ENCODE measurements at regions not wholly inside any gene's neighbourhood (a gene's known extent, or its start where the extent isn't known, plus 50 kb on each side); places are given as distances from the start of the nearest gene placed in this dataset.

- no peaks in the 10 kb centered on the region for H3K9me3 ChIP-seq (ENCODE audit: low read length)
- intact Hi-C loops (cut with micrococcal nuclease) = no loop called here
- DNase-seq = no peak
- TF ChIP-seq EZH2phosphoT487 (IDR thresholded peaks at IDR 0.05; ENCODE audit: borderline replicate concordance, low read length) (no peak), EZH2 (IDR thresholded peaks at IDR 0.05; ENCODE audit: low read length, unreplicated experiment) (no peak)
- no peaks in the 10 kb centered on the region for H3K36me3 ChIP-seq (ENCODE audit: low read depth, low read length)
- H3K4me1 ChIP-seq (ENCODE audit: insufficient read depth, low read length) = peaks cover 11% of the 10 kb centered on the region
- H3K4me3 ChIP-seq (ENCODE audit: low read length) = no peak overlapping the region
- no peak overlapping the region for H3K27ac ChIP-seq (ENCODE audit: low read length)
- no peak for ATAC-seq
- CTCF ChIA-PET = no interaction called here
- no peaks in the 10 kb centered on the region for H4K20me1 ChIP-seq (ENCODE audit: low read length)
- BruUV-seq (replicated peaks) = no TSS peak
- H3K9me2 ChIP-seq (replicated peaks; ENCODE audit: low read length) = no peaks in the 10 kb centered on the region
- no peak overlapping the region for H2AFZ ChIP-seq (ENCODE audit: low read length)
- H3K79me2 ChIP-seq (ENCODE audit: low read length) = no peaks in the 10 kb centered on the region
- POLR2A ChIA-PET (ENCODE audit: unreplicated experiment) = no interaction called here
- H3F3A ChIP-seq (ENCODE audit: low read length, unreplicated experiment) = no peaks in the 10 kb centered on the region
- H3K27me3 ChIP-seq (ENCODE audit: low read length) = no peaks in the 10 kb centered on the region
- H3K4me2 ChIP-seq (ENCODE audit: low read length) = no peak overlapping the region
- no peak overlapping the region for H3K9ac ChIP-seq (ENCODE audit: low read length)
Observed at GRCh38 chr1:56073614-56074006, 505.8 kb downstream of the PLPP3 start.

GRCh38 chr1:56073206-56073605 is 506.2 kb downstream of the PLPP3 start:
- no peaks in the 10 kb centered on the region for H3K79me2 ChIP-seq (ENCODE audit: low read length)
- H3K4me2 ChIP-seq (ENCODE audit: low read length) = no peak overlapping the region
- H3K9me2 ChIP-seq (replicated peaks; ENCODE audit: low read length) = no peaks in the 10 kb centered on the region
- no peaks in the 10 kb centered on the region for H3K9me3 ChIP-seq (ENCODE audit: low read length)
- intact Hi-C loops (cut with micrococcal nuclease) = no loop called here
- BruUV-seq (replicated peaks) = no TSS peak
- TF ChIP-seq EZH2phosphoT487 (IDR thresholded peaks at IDR 0.05; ENCODE audit: borderline replicate concordance, low read length) = no peak
- TF ChIP-seq, protein P1, sequence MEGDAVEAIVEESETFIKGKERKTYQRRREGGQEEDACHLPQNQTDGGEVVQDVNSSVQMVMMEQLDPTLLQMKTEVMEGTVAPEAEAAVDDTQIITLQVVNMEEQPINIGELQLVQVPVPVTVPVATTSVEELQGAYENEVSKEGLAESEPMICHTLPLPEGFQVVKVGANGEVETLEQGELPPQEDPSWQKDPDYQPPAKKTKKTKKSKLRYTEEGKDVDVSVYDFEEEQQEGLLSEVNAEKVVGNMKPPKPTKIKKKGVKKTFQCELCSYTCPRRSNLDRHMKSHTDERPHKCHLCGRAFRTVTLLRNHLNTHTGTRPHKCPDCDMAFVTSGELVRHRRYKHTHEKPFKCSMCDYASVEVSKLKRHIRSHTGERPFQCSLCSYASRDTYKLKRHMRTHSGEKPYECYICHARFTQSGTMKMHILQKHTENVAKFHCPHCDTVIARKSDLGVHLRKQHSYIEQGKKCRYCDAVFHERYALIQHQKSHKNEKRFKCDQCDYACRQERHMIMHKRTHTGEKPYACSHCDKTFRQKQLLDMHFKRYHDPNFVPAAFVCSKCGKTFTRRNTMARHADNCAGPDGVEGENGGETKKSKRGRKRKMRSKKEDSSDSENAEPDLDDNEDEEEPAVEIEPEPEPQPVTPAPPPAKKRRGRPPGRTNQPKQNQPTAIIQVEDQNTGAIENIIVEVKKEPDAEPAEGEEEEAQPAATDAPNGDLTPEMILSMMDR (conservative IDR thresholded peaks at IDR 0.05; ENCODE audit: low read depth, low read length) = no peak
- TF ChIP-seq EZH2 (IDR thresholded peaks at IDR 0.05; ENCODE audit: low read length, unreplicated experiment) = no peak
- H3K4me1 ChIP-seq (ENCODE audit: insufficient read depth, low read length) = peaks cover 15% of the 10 kb centered on the region
- no peaks in the 10 kb centered on the region for H4K20me1 ChIP-seq (ENCODE audit: low read length)
- no peaks in the 10 kb centered on the region for H3K27me3 ChIP-seq (ENCODE audit: low read length)
- ATAC-seq = no peak
- ChIA-PET CTCF (no interaction called here), POLR2A (ENCODE audit: unreplicated experiment) (no interaction called here)
- H2AFZ ChIP-seq (ENCODE audit: low read length) = no peak overlapping the region
- H3K36me3 ChIP-seq (ENCODE audit: low read depth, low read length) = no peaks in the 10 kb centered on the region
- H3K4me3 ChIP-seq (ENCODE audit: low read length) = no peak overlapping the region
- no peak overlapping the region for H3K27ac ChIP-seq (ENCODE audit: low read length)
- H3K9ac ChIP-seq (ENCODE audit: low read length) = no peak overlapping the region
- no peaks in the 10 kb centered on the region for H3F3A ChIP-seq (ENCODE audit: low read length, unreplicated experiment)
- DNase-seq = no peak

DNA sequence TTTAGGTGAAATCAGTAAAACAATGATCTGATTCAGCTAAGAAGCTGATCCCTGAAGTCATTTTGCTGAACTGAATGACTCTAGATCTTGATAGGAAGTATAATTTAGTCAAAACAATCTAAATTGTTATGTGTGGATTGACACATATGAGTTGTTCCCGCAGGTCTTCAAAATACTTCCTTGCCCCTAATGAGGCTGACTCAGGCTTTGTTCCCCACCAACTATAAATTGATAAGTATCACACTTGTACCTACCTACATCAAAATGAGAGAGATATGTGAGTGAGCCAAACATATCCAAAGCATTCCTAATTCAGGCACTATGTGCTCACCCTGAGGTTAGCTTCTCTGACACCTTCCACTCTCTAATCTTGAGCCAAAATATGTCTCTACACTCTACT is 507.1 kb downstream of the PLPP3 start:
- Histone ChIP-seq H2AFZ (ENCODE audit: low read length) (no peak overlapping the region), H3K9me3 (ENCODE audit: low read length) (no peaks in the 10 kb centered on the region), H3K4me3 (ENCODE audit: low read length) (no peak overlapping the region), H3K4me2 (ENCODE audit: low read length) (no peak overlapping the region), H3K36me3 (ENCODE audit: low read depth, low read length) (no peaks in the 10 kb centered on the region), H3K9me2 (replicated peaks; ENCODE audit: low read length) (no peaks in the 10 kb centered on the region), H3K27me3 (ENCODE audit: low read length) (no peaks in the 10 kb centered on the region), H3K9ac (ENCODE audit: low read length) (no peak overlapping the region), H3K27ac (ENCODE audit: low read length) (no peak overlapping the region), H3K4me1 (ENCODE audit: insufficient read depth, low read length) (peaks cover 19% of the 10 kb centered on the region), H3F3A (ENCODE audit: low read length, unreplicated experiment) (no peaks in the 10 kb centered on the region), H3K79me2 (ENCODE audit: low read length) (no peaks in the 10 kb centered on the region), H4K20me1 (ENCODE audit: low read length) (no peaks in the 10 kb centered on the region)
- DNase-seq (no peak), ATAC-seq (no peak)
- POLR2A ChIA-PET (ENCODE audit: unreplicated experiment) = interaction anchor here (0.6 kb wide), 1 partner anchor 39 kb away, joined by 4 read pairs; no protein-coding TSS in a partner anchor
- no TSS peak for BruUV-seq (replicated peaks)
- intact Hi-C loops (cut with micrococcal nuclease) = no loop called here
- TF ChIP-seq EZH2 (IDR thresholded peaks at IDR 0.05; ENCODE audit: low read length, unreplicated experiment) = no peak
- no peak for TF ChIP-seq EZH2phosphoT487 (IDR thresholded peaks at IDR 0.05; ENCODE audit: borderline replicate concordance, low read length)
- TF ChIP-seq, protein P1 (conservative IDR thresholded peaks at IDR 0.05; ENCODE audit: low read depth, low read length) = no peak
- CTCF ChIA-PET = no interaction called here
